Heart left ventricle (tissue), 16 donors: ENCODE measurements at regions not wholly inside any gene's neighbourhood (a gene's known extent, or its start where the extent isn't known, plus 50 kb on each side); places are given as distances from the start of the nearest gene placed in this dataset.

ENCODE experiments used
- ATAC-seq, 4 donors: fragments of 200-7000 bp; cut with Tn5 transposase; one replicate each; pipeline ENCODE4 v1.9.1; 2020 to 2022; ENCODE audit warnings: moderate library complexity in 4 of 4, mild to moderate bottlenecking in 3 of 4, moderate number of reproducible peaks in 1 of 4
- DNase-seq, 5 donors: peaks; one replicate each; pipeline ENCODE4 v3.0.0-alpha.2; 2020
- H3K27ac ChIP-seq, 12 donors: fragments of 200-600 bp; sonication (generic) in 4 of 12; one replicate each; pipeline versions ENCODE4 v1.5.0 to v1.8.0; 2016 to 2022; ENCODE audit warnings: mild to moderate bottlenecking in 2 of 12
- H3K27me3 ChIP-seq, 9 donors: fragments of 200-600 bp; sonication (generic) in 2 of 9; one replicate each; pipeline versions ENCODE4 v1.5.1 to v1.8.0; 2016 to 2022; ENCODE audit warnings: mild to moderate bottlenecking in 3 of 9
- H3K36me3 ChIP-seq, 9 donors: fragments of 200-600 bp; sonication (generic) in 2 of 9; one replicate each; pipeline versions ENCODE4 v1.5.0 to v1.8.0; 2018 to 2022; ENCODE audit warnings: mild to moderate bottlenecking in 2 of 9
- H3K4me1 ChIP-seq, 12 donors: fragments of 200-600 bp; sonication (generic) in 4 of 12; one replicate each; pipeline versions ENCODE4 v1.5.0 to v1.8.0; 2016 to 2022; ENCODE audit warnings: mild to moderate bottlenecking in 3 of 12
- H3K4me3 ChIP-seq, 12 donors: fragments of 200-600 bp; sonication (generic) in 4 of 12; one replicate each; pipeline versions ENCODE4 v1.5.0 to v1.8.0; 2017 to 2022; ENCODE audit warnings: mild to moderate bottlenecking in 9 of 12, moderate library complexity in 4 of 12
- H3K9me3 ChIP-seq, 12 donors: fragments of 200-600 bp; sonication (generic) in 4 of 12; one replicate each; pipeline versions ENCODE4 v1.5.0 to v1.8.0; 2016 to 2022; ENCODE audit warnings: mild to moderate bottlenecking in 1 of 12
- CTCF ChIP-seq, 12 donors: fragments of 200-600 bp; sonication (generic) in 4 of 12; IDR thresholded peaks; one replicate each; pipeline versions ENCODE4 v1.5.0 to v1.8.0; 2018 to 2022; ENCODE audit warnings: antibody characterized with exemption in 12 of 12, mild to moderate bottlenecking in 5 of 12
- POLR2A ChIP-seq, 2 donors: fragments of 450-650 bp; IDR thresholded peaks; one replicate each; pipeline ENCODE4 v1.6.1; 2017; ENCODE audit warnings: antibody characterized with exemption in 2 of 2, mild to moderate bottlenecking in 2 of 2, moderate library complexity in 2 of 2
- WGBS, 4 donors: extraction: QIAGEN DNeasy Blood & Tissue Kit in 2 of 4; methylation state at CpG; one replicate each; pipeline versions ENCODE4 v1.1.5 to v1.1.7; 2013 to 2018; 5-methylcytosine and 5-hydroxymethylcytosine counted together
- intact Hi-C, 10 donors: fragments of 100-400 bp; cut with DNase I; formaldehyde crosslinking; loops; one replicate each; pipeline versions ENCODE4 v1.11.1 to v1.14.2; 2022
- donor health status: ischemic (EF 13 %, LVEDD 7.1; RV severe dilation, severe dysfunction).
- donor health status: healthy with polysubstance abuse.
- donor health status: DM: no; HTN: yes; CAD: no.
- donor health status: DM: no; HTN: no; CAD: no.
- donor health status: ischemic (EF 25% LVEDD 6.9; RV normal size, moderate dysfunction).
- donor health status: ischemic (EF 25% LVEDD 5.7; RV mildly dilated, moderate dysfunction).
- donor health status: healthy.
- donor health status: DM: yes; HTN: yes; CAD: no.
- donor health status: ischemic (EF 35%, LVEDD 5.7; RV mildly dilated, moderate dysfunction).
- donor health status: nonischemic (EF 11% LVEDD 7.7; RV severe dilation, severe dysfunction).
- donor health status: DM: yes; HTN: yes; CAD: no.
- donor health status: PGD.
- donor health status: ischemic (EF 29% LVEDD 5.4; RV normal size, mild dysfunction).
- donor health status: nonischemic (EF 23%, LVEDD 6.1; RV moderate dilation, normal function).

DNA sequence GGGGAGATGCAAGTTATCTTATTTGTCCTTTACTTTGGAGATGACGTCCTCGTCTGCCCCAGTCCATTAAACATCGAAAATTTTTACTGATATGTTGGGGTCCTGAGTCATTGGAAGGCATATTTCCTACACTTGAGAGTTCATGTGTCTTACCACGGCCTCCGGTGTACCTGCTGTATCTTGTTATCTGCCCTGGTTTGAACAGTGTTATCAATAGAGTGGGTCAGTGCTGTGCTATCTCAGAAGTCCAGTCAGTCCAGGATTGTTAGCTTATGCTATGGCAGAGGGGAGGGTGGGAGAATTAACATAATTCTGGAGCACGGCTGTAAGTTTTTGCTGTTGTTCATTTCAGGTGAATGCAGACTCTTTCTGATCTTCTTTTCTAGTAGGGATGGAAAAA is 102.3 kb downstream of the ADCYAP1 start:
- intact Hi-C loops = no loop called here
- Histone ChIP-seq H3K27ac (no peak overlapping the region), H3K27me3 (no peaks in the 10 kb centered on the region), H3K4me3 (no peak overlapping the region), H3K9me3 (no peaks in the 10 kb centered on the region), H3K36me3 (no peaks in the 10 kb centered on the region), H3K4me1 (no peaks in the 10 kb centered on the region)
- ATAC-seq (no peak), DNase-seq (no peak)
- no peak for TF ChIP-seq POLR2A (IDR thresholded peaks at IDR 0.05)
- no peak for TF ChIP-seq CTCF (IDR thresholded peaks at IDR 0.05)
- 65 to 78% (median 72%) methylated on average over 6 of the region's 6 CpGs for WGBS, 4 donors

DNA sequence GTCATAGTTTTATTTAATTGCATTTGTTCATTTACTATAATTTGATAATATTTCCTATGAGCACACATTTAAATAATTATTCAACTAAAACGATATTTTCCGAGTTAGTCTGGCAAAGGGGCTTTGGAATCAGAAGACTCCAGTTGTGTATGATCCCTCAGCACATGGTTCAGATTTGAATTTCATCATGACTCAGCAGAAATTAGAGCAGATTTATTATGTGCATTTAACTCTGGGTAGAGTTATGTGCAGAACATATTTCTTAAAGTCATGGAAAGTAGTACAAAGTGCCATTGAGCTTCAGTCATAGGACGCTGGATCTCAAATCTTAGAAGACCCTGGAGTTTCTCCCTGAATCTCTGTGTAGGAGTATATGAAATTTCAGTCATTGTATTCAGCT is 106.7 kb downstream of the ADCYAP1 start:
- Histone ChIP-seq H3K4me3 (no peak overlapping the region), H3K27ac (no peak overlapping the region), H3K27me3 (peaks cover 0 to 7% (median 0%) of the 10 kb centered on the region in 9 donors), H3K9me3 (no peaks in the 10 kb centered on the region), H3K4me1 (peaks cover 0 to 16% (median 1%) of the 10 kb centered on the region in 12 donors), H3K36me3 (no peaks in the 10 kb centered on the region)
- TF ChIP-seq POLR2A (IDR thresholded peaks at IDR 0.05) (no peak), CTCF (IDR thresholded peaks at IDR 0.05) (no peak)
- ATAC-seq (no peak), DNase-seq (no peak)
- intact Hi-C loops = no loop called here
- WGBS, 4 donors = 84 to 90% (median 87%) methylated on average over 3 of the region's 3 CpGs

GRCh38 chr18:1012775-1013174 is 108.1 kb downstream of the ADCYAP1 start:
- Histone ChIP-seq H3K9me3 (no peaks in the 10 kb centered on the region), H3K4me3 (no peak overlapping the region), H3K27ac (no peak overlapping the region), H3K4me1 (peaks cover 0 to 16% (median 3%) of the 10 kb centered on the region in 12 donors), H3K27me3 (peaks cover 0 to 7% (median 0%) of the 10 kb centered on the region in 9 donors), H3K36me3 (no peaks in the 10 kb centered on the region)
- DNase-seq (no peak), ATAC-seq (no peak)
- TF ChIP-seq POLR2A (IDR thresholded peaks at IDR 0.05) = no peak
- no peak for TF ChIP-seq CTCF (IDR thresholded peaks at IDR 0.05)
- WGBS, 4 donors = 51 to 68% (median 62%) methylated on average over 1 of the region's 1 CpG
- intact Hi-C loops = no loop called here

DNA sequence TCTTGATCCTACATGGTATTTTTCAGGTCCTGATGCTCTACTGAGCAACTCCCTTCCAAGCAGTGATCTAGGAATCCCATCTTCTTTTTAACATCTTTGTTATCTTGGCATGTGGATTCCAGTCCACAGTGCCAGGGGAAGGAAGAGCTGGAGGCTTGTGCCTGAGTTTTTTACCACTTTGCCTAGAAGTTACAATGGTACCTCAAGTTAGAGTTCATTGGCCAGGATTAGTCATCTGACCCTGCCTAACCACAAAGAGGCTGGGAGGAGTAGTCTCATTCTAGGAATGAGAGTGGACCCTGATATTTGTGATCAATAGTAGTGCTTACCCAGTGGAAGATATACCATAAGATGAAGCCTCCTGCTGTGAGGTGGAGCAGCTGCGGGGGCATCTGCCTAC is 109.3 kb downstream of the ADCYAP1 start:
- Histone ChIP-seq H3K36me3 (no peaks in the 10 kb centered on the region), H3K4me3 (no peak overlapping the region), H3K27me3 (peaks cover 0 to 7% (median 0%) of the 10 kb centered on the region in 9 donors), H3K27ac (no peak overlapping the region), H3K4me1 (peaks cover 0 to 18% (median 3%) of the 10 kb centered on the region in 12 donors), H3K9me3 (no peaks in the 10 kb centered on the region)
- DNase-seq (no peak), ATAC-seq (no peak)
- 60 to 84% (median 72%) methylated on average over 1 of the region's 1 CpG for WGBS, 4 donors
- TF ChIP-seq CTCF (IDR thresholded peaks at IDR 0.05) (no peak), POLR2A (IDR thresholded peaks at IDR 0.05) (no peak)
- intact Hi-C loops = no loop called here
